ENCODE measurements at regions not wholly inside any gene's neighbourhood (a gene's known extent, or its start where the extent isn't known, plus 50 kb on each side); places are given as distances from the start of the nearest gene placed in this dataset.

DNA sequence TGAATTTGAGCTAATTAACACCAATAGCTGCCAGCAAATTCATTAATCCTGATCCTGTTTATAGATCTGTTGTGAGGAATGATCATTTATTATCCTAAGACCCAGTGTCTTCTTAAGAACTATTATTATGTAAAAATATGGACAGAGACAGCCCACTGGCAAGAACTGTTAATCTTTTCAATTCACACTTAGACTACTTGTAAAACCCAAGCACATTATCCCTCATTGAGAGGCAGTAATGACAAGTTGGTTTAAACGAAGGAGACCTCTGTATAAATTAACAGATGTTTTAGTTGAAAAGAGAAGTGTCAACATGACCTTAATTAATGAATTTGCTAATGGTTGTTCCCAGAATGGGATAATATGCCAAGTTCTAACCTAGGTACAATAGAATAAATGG lies 270.3 kb upstream of the IZUMO3 start:
- TF ChIP-seq, protein P1, sequence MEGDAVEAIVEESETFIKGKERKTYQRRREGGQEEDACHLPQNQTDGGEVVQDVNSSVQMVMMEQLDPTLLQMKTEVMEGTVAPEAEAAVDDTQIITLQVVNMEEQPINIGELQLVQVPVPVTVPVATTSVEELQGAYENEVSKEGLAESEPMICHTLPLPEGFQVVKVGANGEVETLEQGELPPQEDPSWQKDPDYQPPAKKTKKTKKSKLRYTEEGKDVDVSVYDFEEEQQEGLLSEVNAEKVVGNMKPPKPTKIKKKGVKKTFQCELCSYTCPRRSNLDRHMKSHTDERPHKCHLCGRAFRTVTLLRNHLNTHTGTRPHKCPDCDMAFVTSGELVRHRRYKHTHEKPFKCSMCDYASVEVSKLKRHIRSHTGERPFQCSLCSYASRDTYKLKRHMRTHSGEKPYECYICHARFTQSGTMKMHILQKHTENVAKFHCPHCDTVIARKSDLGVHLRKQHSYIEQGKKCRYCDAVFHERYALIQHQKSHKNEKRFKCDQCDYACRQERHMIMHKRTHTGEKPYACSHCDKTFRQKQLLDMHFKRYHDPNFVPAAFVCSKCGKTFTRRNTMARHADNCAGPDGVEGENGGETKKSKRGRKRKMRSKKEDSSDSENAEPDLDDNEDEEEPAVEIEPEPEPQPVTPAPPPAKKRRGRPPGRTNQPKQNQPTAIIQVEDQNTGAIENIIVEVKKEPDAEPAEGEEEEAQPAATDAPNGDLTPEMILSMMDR (conservative IDR thresholded peaks at IDR 0.05; ENCODE audit: low read depth, low read length) = no peak
- no peak for TF ChIP-seq EZH2 (IDR thresholded peaks at IDR 0.05; ENCODE audit: borderline replicate concordance, low read depth, low read length, poor library complexity, severe bottlenecking)

Measured in A673 (cell line).